ENCODE measurements at regions not wholly inside any gene's neighbourhood (a gene's known extent, or its start where the extent isn't known, plus 50 kb on each side); places are given as distances from the start of the nearest gene placed in this dataset.

- no peak overlapping the region for H3K27ac ChIP-seq (ENCODE audit: low read depth, low read length, poor library complexity, severe bottlenecking)
- no peak overlapping the region for H3K4me3 ChIP-seq (ENCODE audit: low read depth, low read length, poor library complexity, severe bottlenecking)
- H3K36me3 ChIP-seq (ENCODE audit: insufficient read depth, low read length, poor library complexity, severe bottlenecking) = no peaks in the 10 kb centered on the region
- POLR2A ChIA-PET (ENCODE audit: low non-redundant PET) = no interaction called here
- H3K27me3 ChIP-seq (replicated peaks; ENCODE audit: insufficient read depth, low read depth, low read length, poor library complexity) = no peaks in the 10 kb centered on the region
- H3K4me1 ChIP-seq (ENCODE audit: insufficient read depth, low read length, poor library complexity, severe bottlenecking) = peaks cover 26% of the 10 kb centered on the region
- DNase-seq (ENCODE audit: low spot score) = no peak
- intact Hi-C loops (cut with micrococcal nuclease; ENCODE audit: unreplicated experiment) = no loop called here
- CTCF ChIA-PET = no interaction called here
- no peaks in the 10 kb centered on the region for H3K9me3 ChIP-seq (ENCODE audit: low read depth, low read length, poor library complexity, severe bottlenecking)
- TF ChIP-seq EZH2 (IDR thresholded peaks at IDR 0.05; ENCODE audit: borderline replicate concordance, low read depth, low read length, poor library complexity, severe bottlenecking) (no peak), CTCF (conservative IDR thresholded peaks at IDR 0.05; ENCODE audit: low read depth, low read length) (no peak)
- no TSS peak for BruUV-seq (replicated peaks)
These were observed 64.0 kb upstream of the PTPRJ start for GRCh38 chr11:47916361-47916841.

- H3K27ac ChIP-seq (ENCODE audit: low read depth, low read length, poor library complexity, severe bottlenecking) = no peak overlapping the region
- POLR2A ChIA-PET (ENCODE audit: low non-redundant PET) = no interaction called here
- CTCF ChIA-PET = no interaction called here
- peak; percentile 82 for DNase-seq (ENCODE audit: low spot score)
- intact Hi-C loops (cut with micrococcal nuclease; ENCODE audit: unreplicated experiment) = no loop called here
- peaks cover 26% of the 10 kb centered on the region for H3K4me1 ChIP-seq (ENCODE audit: insufficient read depth, low read length, poor library complexity, severe bottlenecking)
- TF ChIP-seq CTCF (conservative IDR thresholded peaks at IDR 0.05; ENCODE audit: low read depth, low read length) (no peak), EZH2 (IDR thresholded peaks at IDR 0.05; ENCODE audit: borderline replicate concordance, low read depth, low read length, poor library complexity, severe bottlenecking) (no peak)
- no peaks in the 10 kb centered on the region for H3K36me3 ChIP-seq (ENCODE audit: insufficient read depth, low read length, poor library complexity, severe bottlenecking)
- no TSS peak for BruUV-seq (replicated peaks)
- no peak overlapping the region for H3K4me3 ChIP-seq (ENCODE audit: low read depth, low read length, poor library complexity, severe bottlenecking)
- no peaks in the 10 kb centered on the region for H3K9me3 ChIP-seq (ENCODE audit: low read depth, low read length, poor library complexity, severe bottlenecking)
- no peaks in the 10 kb centered on the region for H3K27me3 ChIP-seq (replicated peaks; ENCODE audit: insufficient read depth, low read depth, low read length, poor library complexity)
These were observed 64.6 kb upstream of the PTPRJ start for GRCh38 chr11:47915783-47916182.

- no TSS peak for BruUV-seq (replicated peaks)
- Histone ChIP-seq H3K4me3 (ENCODE audit: low read depth, low read length, poor library complexity, severe bottlenecking) (no peak overlapping the region), H3K27me3 (replicated peaks; ENCODE audit: insufficient read depth, low read depth, low read length, poor library complexity) (no peaks in the 10 kb centered on the region), H3K9me3 (ENCODE audit: low read depth, low read length, poor library complexity, severe bottlenecking) (no peaks in the 10 kb centered on the region), H3K4me1 (ENCODE audit: insufficient read depth, low read length, poor library complexity, severe bottlenecking) (peaks cover 26% of the 10 kb centered on the region), H3K27ac (ENCODE audit: low read depth, low read length, poor library complexity, severe bottlenecking) (no peak overlapping the region), H3K36me3 (ENCODE audit: insufficient read depth, low read length, poor library complexity, severe bottlenecking) (no peaks in the 10 kb centered on the region)
- TF ChIP-seq EZH2 (IDR thresholded peaks at IDR 0.05; ENCODE audit: borderline replicate concordance, low read depth, low read length, poor library complexity, severe bottlenecking) = no peak
- no peak for TF ChIP-seq CTCF (conservative IDR thresholded peaks at IDR 0.05; ENCODE audit: low read depth, low read length)
- ChIA-PET CTCF (no interaction called here), POLR2A (ENCODE audit: low non-redundant PET) (no interaction called here)
- intact Hi-C loops (cut with micrococcal nuclease; ENCODE audit: unreplicated experiment) = no loop called here
- peak; percentile 36 for DNase-seq (ENCODE audit: low spot score)
These were observed 65.0 kb upstream of the PTPRJ start for GRCh38 chr11:47915374-47915773.
